GM12865 (cell line): ENCODE measurements at regions not wholly inside any gene's neighbourhood (a gene's known extent, or its start where the extent isn't known, plus 50 kb on each side); places are given as distances from the start of the nearest gene placed in this dataset.

Experiments used
- DNase-seq: peaks from one replicate; pipeline ENCODE4 v3.0.0; 2010; ENCODE audit warnings: low read depth
- H3K4me3 ChIP-seq: 2 replicates; pipeline ENCODE4 v1.5.1; 2011; ENCODE audit warnings: mild to moderate bottlenecking, low read depth, low read length, control low read depth
- TF ChIP-seq, protein P1 (sequence below): IDR thresholded peaks from 2 replicates; pipeline ENCODE4 v1.5.1; 2011; ENCODE audit warnings: low read length, control low read depth, low read depth, inconsistent platforms; ENCODE audit not compliant: insufficient read depth; ENCODE audit errors: missing control alignments

DNA sequence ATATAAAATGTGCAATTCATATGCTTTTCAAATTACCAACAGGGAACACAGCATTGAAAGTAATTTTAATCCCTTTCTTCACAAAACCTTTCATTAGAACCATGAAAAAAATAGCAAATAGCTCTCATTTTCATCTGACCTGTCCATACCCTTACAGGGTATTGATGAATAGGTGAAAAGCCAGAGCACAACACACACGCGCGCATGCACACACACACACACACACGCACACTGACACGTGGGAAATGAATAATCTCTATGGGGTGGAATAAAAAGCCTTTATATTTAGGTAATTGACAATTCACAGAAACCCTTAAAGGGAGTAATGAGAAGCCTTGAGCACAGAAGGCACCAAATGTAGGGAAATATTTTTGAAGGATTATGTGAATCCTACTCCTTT lies 76.2 kb upstream of the POU2AF2 start:
- TF ChIP-seq, protein P1, sequence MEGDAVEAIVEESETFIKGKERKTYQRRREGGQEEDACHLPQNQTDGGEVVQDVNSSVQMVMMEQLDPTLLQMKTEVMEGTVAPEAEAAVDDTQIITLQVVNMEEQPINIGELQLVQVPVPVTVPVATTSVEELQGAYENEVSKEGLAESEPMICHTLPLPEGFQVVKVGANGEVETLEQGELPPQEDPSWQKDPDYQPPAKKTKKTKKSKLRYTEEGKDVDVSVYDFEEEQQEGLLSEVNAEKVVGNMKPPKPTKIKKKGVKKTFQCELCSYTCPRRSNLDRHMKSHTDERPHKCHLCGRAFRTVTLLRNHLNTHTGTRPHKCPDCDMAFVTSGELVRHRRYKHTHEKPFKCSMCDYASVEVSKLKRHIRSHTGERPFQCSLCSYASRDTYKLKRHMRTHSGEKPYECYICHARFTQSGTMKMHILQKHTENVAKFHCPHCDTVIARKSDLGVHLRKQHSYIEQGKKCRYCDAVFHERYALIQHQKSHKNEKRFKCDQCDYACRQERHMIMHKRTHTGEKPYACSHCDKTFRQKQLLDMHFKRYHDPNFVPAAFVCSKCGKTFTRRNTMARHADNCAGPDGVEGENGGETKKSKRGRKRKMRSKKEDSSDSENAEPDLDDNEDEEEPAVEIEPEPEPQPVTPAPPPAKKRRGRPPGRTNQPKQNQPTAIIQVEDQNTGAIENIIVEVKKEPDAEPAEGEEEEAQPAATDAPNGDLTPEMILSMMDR, result no peak
- DNase-seq, result no peak
- H3K4me3 ChIP-seq, result no peak overlapping the region

- TF ChIP-seq, protein P1, result no peak
- no peak overlapping the region for H3K4me3 ChIP-seq
- no peak for DNase-seq
These were observed 76.7 kb upstream of the POU2AF2 start for GRCh38 chr11:111168871-111169270.

DNA sequence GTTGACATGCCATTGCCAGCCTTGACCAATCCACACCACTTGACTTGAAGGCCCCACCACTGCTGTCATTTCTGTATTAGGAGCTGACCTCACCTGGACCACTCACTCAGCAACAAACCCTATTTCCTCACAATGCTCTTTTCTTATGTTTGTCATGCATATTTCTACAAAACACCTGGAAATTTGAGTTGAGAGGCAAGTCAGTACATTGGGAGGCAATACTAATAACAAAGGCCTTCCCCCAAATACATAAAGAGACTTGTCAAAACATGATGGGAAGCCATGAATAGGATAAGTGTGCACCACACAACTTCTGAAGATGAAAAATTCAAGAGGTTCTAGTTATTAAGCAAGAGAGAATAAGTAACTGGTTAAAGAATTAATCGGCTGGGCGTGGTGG lies 77.9 kb upstream of the POU2AF2 start:
- TF ChIP-seq, protein P1, result no peak
- no peak for DNase-seq
- no peak overlapping the region for H3K4me3 ChIP-seq

DNA sequence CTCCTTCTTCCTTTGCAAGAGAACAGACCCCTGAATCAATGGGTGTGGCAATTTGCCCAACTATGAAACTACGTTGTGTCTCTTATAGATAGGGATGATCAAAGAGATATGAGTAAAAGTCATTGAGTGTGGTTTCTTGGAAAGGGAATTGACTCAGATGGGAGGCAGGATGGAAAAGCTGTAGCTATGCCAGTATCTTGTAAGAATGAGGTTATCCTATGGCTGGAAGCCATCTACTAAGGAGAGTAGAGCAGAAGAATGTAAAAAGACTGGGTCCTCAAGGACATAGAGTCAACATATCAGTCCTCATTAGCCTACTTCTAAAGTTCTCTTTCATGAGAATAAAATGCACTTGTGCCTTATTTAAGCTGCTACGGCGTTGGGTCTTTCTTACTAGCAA lies 78.9 kb upstream of the POU2AF2 start:
- TF ChIP-seq, protein P1, result no peak
- no peak for DNase-seq
- no peak overlapping the region for H3K4me3 ChIP-seq

GRCh38 chr11:111162305-111162704 lies 83.2 kb upstream of the POU2AF2 start:
- DNase-seq, result no peak
- no peak overlapping the region for H3K4me3 ChIP-seq
- TF ChIP-seq, protein P1, result no peak

- TF ChIP-seq, protein P1, result no peak
- no peak for DNase-seq
- no peak overlapping the region for H3K4me3 ChIP-seq
These were observed 88.0 kb upstream of the POU2AF2 start for GRCh38 chr11:111157571-111157970.

DNA sequence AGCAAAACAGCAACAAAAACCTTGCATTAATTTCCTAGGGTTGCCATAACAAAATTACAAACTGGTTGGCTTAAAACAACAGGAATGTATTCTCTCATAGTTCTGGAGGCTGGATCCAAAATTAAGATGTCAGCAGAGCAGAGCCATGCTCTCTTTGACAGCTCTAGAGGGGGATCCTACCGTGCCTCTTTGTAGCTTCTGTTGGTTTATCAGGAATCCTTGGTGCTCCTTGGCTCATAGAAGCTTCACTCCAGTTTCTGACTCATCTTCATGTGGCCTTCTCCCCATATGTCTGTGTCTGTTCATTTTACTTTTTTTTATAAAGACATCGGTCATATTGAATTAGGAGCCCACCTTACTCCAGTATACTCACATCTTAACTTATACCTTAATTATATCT lies 90.5 kb upstream of the POU2AF2 start:
- H3K4me3 ChIP-seq, result no peak overlapping the region
- DNase-seq, result no peak
- TF ChIP-seq, protein P1, result no peak
